OCI-LY7 (cell line): ENCODE measurements at regions not wholly inside any gene's neighbourhood (a gene's known extent, or its start where the extent isn't known, plus 50 kb on each side); places are given as distances from the start of the nearest gene placed in this dataset.

Experiments used
- BruUV-seq: library from RNA; stranded (reverse); fragments of 400-500 nt; replicated peaks from 2 replicates; lab custom pipeline; 2021; lab: Mats Ljungman, UMichigan
- CTCF ChIA-PET: fragments of 300-600 bp; sonication (Branson Sonifier 250); formaldehyde crosslinking; loops from one replicate; lab custom pipeline; 2022; ENCODE audit warnings: antibody characterized with exemption; ENCODE audit not compliant: unreplicated experiment; lab: Charles Lee
- POLR2A ChIA-PET: fragments of 300-600 bp; sonication (Branson Sonifier 250); formaldehyde crosslinking; loops from one replicate; lab custom pipeline; 2022; ENCODE audit warnings: antibody characterized with exemption; lab: Charles Lee
- DNase-seq: peaks from one replicate; pipeline ENCODE4 v3.0.0-alpha.2; 2015; ENCODE audit warnings: low spot score
- H2AFZ ChIP-seq: fragments of 200-600 bp; sonication (generic), shearing (Covaris generic); 2 replicates; pipeline ENCODE4 v1.6.1; 2014; ENCODE audit warnings: mild to moderate bottlenecking, antibody characterized with exemption, low read length, moderate library complexity
- H3K27ac ChIP-seq: fragments of 200-600 bp; sonication (generic); 2 replicates; pipeline ENCODE4 v1.5.1; 2014; ENCODE audit warnings: mixed run types, low read depth, mild to moderate bottlenecking, moderate library complexity, low read length, inconsistent platforms; ENCODE audit not compliant: poor library complexity, severe bottlenecking
- H3K36me3 ChIP-seq: fragments of 200-600 bp; sonication (generic); 2 replicates; pipeline ENCODE4 v1.6.1; 2014; ENCODE audit warnings: mild to moderate bottlenecking, antibody characterized with exemption, low read length, moderate library complexity, mixed read lengths; ENCODE audit not compliant: insufficient read depth
- H3K4me1 ChIP-seq: fragments of 200-600 bp; sonication (generic); 2 replicates; pipeline ENCODE4 v1.5.1; 2014; ENCODE audit warnings: mild to moderate bottlenecking, low read length; ENCODE audit not compliant: insufficient read depth, poor library complexity, severe bottlenecking
- H3K4me2 ChIP-seq: fragments of 200-600 bp; sonication (generic); 2 replicates; pipeline ENCODE4 v1.6.1; 2014; ENCODE audit warnings: mild to moderate bottlenecking, low read length
- H3K4me3 ChIP-seq: fragments of 200-600 bp; sonication (generic); 2 replicates; pipeline ENCODE4 v1.5.1; 2014; ENCODE audit warnings: mild to moderate bottlenecking, low read depth, low read length; ENCODE audit not compliant: poor library complexity, severe bottlenecking
- H3K79me2 ChIP-seq: fragments of 200-600 bp; sonication (generic); 2 replicates; pipeline ENCODE4 v1.6.1; 2016; ENCODE audit warnings: low read depth, mild to moderate bottlenecking, low read length, moderate library complexity, mixed read lengths; ENCODE audit not compliant: insufficient read depth
- H3K9me2 ChIP-seq: fragments of 200-600 bp; sonication (generic); 2 replicates; pipeline ENCODE4 v1.6.1; 2016; ENCODE audit warnings: mild to moderate bottlenecking, low read length, mixed read lengths; ENCODE audit not compliant: insufficient read depth
- H3K9me3 ChIP-seq: fragments of 200-600 bp; sonication (generic); 2 replicates; pipeline ENCODE4 v1.6.1; 2014; ENCODE audit warnings: mild to moderate bottlenecking, mixed run types, low read length, mixed read lengths
- H4K20me1 ChIP-seq: fragments of 200-600 bp; sonication (generic); 2 replicates; pipeline ENCODE4 v1.6.1; 2014; ENCODE audit warnings: mild to moderate bottlenecking, antibody characterized with exemption, low read length, moderate library complexity, mixed read lengths; ENCODE audit not compliant: insufficient read depth
- CTCF ChIP-seq: fragments of 200-600 bp; sonication (generic); conservative IDR thresholded peaks from 2 replicates; pipeline ENCODE4 v1.5.1; 2014; ENCODE audit warnings: mild to moderate bottlenecking, antibody characterized with exemption, low read length, moderate library complexity, mixed read lengths
- EZH2phosphoT487 ChIP-seq: fragments of 200-600 bp; sonication (generic); IDR thresholded peaks from 2 replicates; pipeline ENCODE4 v1.6.1; 2018; ENCODE audit warnings: low read depth, borderline replicate concordance, mild to moderate bottlenecking, mixed run types, antibody characterized with exemption, low read length, moderate library complexity, mixed read lengths
- intact Hi-C: fragments of 100-400 bp; cut with micrococcal nuclease; formaldehyde crosslinking; loops from one replicate; pipeline ENCODE4 v1.10.0; 2022; ENCODE audit not compliant: unreplicated experiment

- Histone ChIP-seq H3K27ac (no peak overlapping the region), H2AFZ (no peak overlapping the region), H3K9me2 (no peaks in the 10 kb centered on the region), H3K79me2 (no peaks in the 10 kb centered on the region), H3K9me3 (no peaks in the 10 kb centered on the region), H3K36me3 (no peaks in the 10 kb centered on the region), H3K4me2 (no peak overlapping the region), H3K4me3 (no peak overlapping the region), H3K4me1 (no peaks in the 10 kb centered on the region), H4K20me1 (no peaks in the 10 kb centered on the region)
- ChIA-PET CTCF (no interaction called here), POLR2A (no interaction called here)
- DNase-seq, result no peak
- intact Hi-C loops, result no loop called here
- no peak for TF ChIP-seq EZH2phosphoT487
- TF ChIP-seq CTCF, result no peak
- no TSS peak for BruUV-seq
Measured at GRCh38 chr4:181690498-181690897, 552.7 kb upstream of the TENM3 start.

GRCh38 chr4:181692965-181693364, 550.2 kb upstream of the TENM3 start:
- Histone ChIP-seq H4K20me1 (no peaks in the 10 kb centered on the region), H3K9me3 (no peaks in the 10 kb centered on the region), H3K4me2 (no peak overlapping the region), H3K79me2 (no peaks in the 10 kb centered on the region), H3K4me3 (no peak overlapping the region), H2AFZ (no peak overlapping the region), H3K27ac (no peak overlapping the region), H3K4me1 (no peaks in the 10 kb centered on the region), H3K36me3 (no peaks in the 10 kb centered on the region), H3K9me2 (no peaks in the 10 kb centered on the region)
- ChIA-PET POLR2A (no interaction called here), CTCF (no interaction called here)
- TF ChIP-seq CTCF, result no peak
- TF ChIP-seq EZH2phosphoT487, result no peak
- no peak for DNase-seq
- intact Hi-C loops, result no loop called here
- BruUV-seq, result no TSS peak

GRCh38 chr4:181693517-181693916, 549.7 kb upstream of the TENM3 start:
- H3K4me3 ChIP-seq, result no peak overlapping the region
- no peak overlapping the region for H2AFZ ChIP-seq
- H3K36me3 ChIP-seq, result no peaks in the 10 kb centered on the region
- H3K27ac ChIP-seq, result no peak overlapping the region
- DNase-seq, result no peak
- no peaks in the 10 kb centered on the region for H3K4me1 ChIP-seq
- intact Hi-C loops, result no loop called here
- no peak overlapping the region for H3K4me2 ChIP-seq
- TF ChIP-seq CTCF (no peak), EZH2phosphoT487 (no peak)
- BruUV-seq, result no TSS peak
- POLR2A ChIA-PET, result interaction anchor here (0.6 to 1.0 kb wide), 2 partner anchors 10 to 129 kb away, joined by 3 read pairs; no protein-coding TSS in a partner anchor
- CTCF ChIA-PET, result no interaction called here
- no peaks in the 10 kb centered on the region for H3K9me2 ChIP-seq
- H3K9me3 ChIP-seq, result no peaks in the 10 kb centered on the region
- H4K20me1 ChIP-seq, result no peaks in the 10 kb centered on the region
- no peaks in the 10 kb centered on the region for H3K79me2 ChIP-seq
